Aorta (tissue), 5 donors: ENCODE measurements at regions not wholly inside any gene's neighbourhood (a gene's known extent, or its start where the extent isn't known, plus 50 kb on each side); places are given as distances from the start of the nearest gene placed in this dataset.

ENCODE experiments used
- ATAC-seq: fragments of 200-7000 bp; cut with Tn5 transposase; one replicate; pipeline ENCODE4 v1.9.1; 2022; ENCODE audit warnings: moderate library complexity; ENCODE audit not compliant: low FRiP score
- DNase-seq, 2 donors: peaks; one replicate each; pipeline ENCODE4 v3.0.0-alpha.2; 2020
- H3K27ac ChIP-seq, 2 donors: one replicate each; pipeline ENCODE4 v1.5.1; 2013; ENCODE audit warnings: low read length in 2 of 2, mild to moderate bottlenecking in 2 of 2, moderate library complexity in 2 of 2, control low read depth in 1 of 2, inconsistent platforms in 1 of 2, low read depth in 1 of 2
- H3K27me3 ChIP-seq, 2 donors: one replicate each; pipeline ENCODE4 v1.6.1; 2013; ENCODE audit warnings: control low read depth in 1 of 2, low read length in 1 of 2, mild to moderate bottlenecking in 1 of 2, moderate library complexity in 1 of 2; ENCODE audit not compliant: insufficient read depth in 2 of 2, control insufficient read depth in 1 of 2
- H3K36me3 ChIP-seq, 2 donors: one replicate each; pipeline ENCODE4 v1.6.1; 2013; ENCODE audit warnings: control low read depth in 1 of 2, low read length in 1 of 2, mild to moderate bottlenecking in 1 of 2; ENCODE audit not compliant: insufficient read depth in 2 of 2, control insufficient read depth in 1 of 2
- H3K4me1 ChIP-seq, 2 donors: one replicate each; pipeline ENCODE4 v1.6.1; 2013; ENCODE audit warnings: low read length in 2 of 2, control low read depth in 1 of 2, mild to moderate bottlenecking in 1 of 2, moderate library complexity in 1 of 2; ENCODE audit not compliant: insufficient read depth in 2 of 2, control insufficient read depth in 1 of 2
- H3K4me3 ChIP-seq, 2 donors: one replicate each; pipeline ENCODE4 v1.5.1; 2013; ENCODE audit warnings: low read length in 2 of 2, control low read depth in 1 of 2, mild to moderate bottlenecking in 1 of 2
- H3K9me3 ChIP-seq: one replicate; pipeline ENCODE4 v1.6.1; 2013; ENCODE audit warnings: mild to moderate bottlenecking, low read length; ENCODE audit not compliant: control insufficient read depth
- WGBS, 2 donors: extraction: QIAGEN DNeasy Blood & Tissue Kit; methylation state at CpG; one replicate each; pipeline ENCODE4 v1.1.7; 2013; 5-methylcytosine and 5-hydroxymethylcytosine counted together
- intact Hi-C, 2 donors: fragments of 100-400 bp; cut with DNase I; formaldehyde crosslinking; loops; one replicate each; pipeline versions ENCODE4 v1.14.2 to v1.15.0; 2022
- donor health status: healthy with polysubstance abuse.
- donor health status: Bipolar disorder and iron deficiency.
- donor health status: DM: no; HTN: no; CAD: no.
- donor health status: DM: no; HTN: no; CAD: no.
- donor health status: DM: yes; HTN: yes; CAD: no.

DNA sequence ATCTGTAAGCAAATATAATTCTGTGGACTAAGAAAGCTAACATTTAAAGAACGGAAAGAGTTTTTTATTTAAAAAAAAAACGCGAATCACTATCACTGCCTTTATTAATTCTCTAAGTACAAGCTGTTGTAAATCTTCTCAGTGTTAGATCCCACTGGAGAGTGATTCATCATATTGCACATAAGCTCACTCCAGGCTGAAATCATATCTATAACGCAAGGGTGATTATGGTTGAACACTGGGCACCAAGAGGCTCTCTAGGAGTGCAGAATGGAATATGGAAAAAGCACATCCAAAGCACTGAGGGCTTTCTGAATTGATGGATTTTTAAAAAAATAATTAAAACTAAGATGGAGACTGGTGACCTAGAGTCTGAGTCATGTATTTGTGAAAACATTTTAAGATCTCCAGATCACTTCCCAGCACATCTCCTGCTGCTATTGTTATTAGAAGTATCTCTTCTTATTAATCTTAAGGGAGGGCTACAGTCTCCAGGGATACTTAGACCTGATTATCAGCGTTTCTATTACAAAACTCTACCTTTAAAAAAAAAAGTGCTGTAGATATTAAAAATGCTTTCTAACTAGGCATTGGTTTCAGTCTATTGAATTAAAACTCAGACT lies 1106.8 kb downstream of the AACS start:
- no peak overlapping the region for H3K4me3 ChIP-seq
- intact Hi-C loops, result no loop called here
- no peak for ATAC-seq
- H3K27me3 ChIP-seq, result no peaks in the 10 kb centered on the region
- no peaks in the 10 kb centered on the region for H3K4me1 ChIP-seq
- H3K36me3 ChIP-seq, result no peaks in the 10 kb centered on the region
- H3K27ac ChIP-seq, result no peak overlapping the region
- H3K9me3 ChIP-seq, result no peaks in the 10 kb centered on the region
- WGBS, 2 donors, result 59 to 66% methylated on average over 5 of the region's 5 CpGs
- DNase-seq, result no peak

DNA sequence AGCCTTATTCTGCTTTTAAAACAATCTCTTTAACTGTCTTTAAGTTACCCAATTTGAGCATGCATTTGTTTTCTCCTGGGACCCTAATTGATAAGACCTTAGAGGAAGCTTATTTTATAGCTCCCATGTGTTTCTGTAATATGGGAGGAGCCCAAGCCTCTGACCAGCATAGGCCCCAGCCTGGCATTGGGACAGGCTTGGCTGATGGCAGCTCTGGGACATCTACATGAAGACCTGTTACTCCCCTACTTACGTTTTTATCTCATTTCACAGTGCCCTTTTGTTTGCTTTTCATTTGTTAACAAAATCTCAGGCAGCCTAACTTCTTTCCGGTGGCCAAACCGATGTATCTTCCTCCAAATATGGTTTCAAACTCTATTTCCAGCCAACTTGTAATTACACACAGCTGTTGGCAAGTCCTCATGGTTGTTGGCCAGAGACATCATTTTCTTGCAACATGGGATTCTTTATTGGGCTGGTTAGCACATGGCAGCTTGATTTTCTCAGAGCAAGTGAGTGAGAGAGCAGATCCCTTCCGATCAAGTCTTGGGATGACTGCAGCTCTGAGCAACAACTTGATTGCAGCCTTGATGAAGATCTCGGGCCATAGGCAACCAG lies 1117.5 kb downstream of the AACS start:
- no peak for ATAC-seq
- WGBS, 2 donors, result 16 to 22% methylated on average over 5 of the region's 5 CpGs

DNA sequence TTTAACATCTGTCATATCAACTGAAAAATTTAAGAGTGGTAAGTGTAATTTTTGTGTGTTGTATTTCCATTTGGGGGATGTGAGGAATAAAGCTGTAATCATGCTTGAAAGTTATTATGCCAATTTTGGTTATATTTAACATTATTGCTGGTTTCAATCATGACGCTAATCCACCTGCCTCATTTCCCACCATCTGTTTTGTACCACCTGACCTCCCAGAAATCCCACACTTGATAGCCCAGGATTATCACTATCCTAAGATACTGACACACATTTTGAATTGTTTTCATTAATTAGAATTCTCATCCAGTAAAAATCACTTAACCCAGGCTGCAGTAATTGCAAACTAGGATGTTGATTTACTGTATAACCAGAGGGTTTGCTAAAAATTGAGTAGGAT lies 1119.8 kb downstream of the AACS start:
- peaks cover 1% of the 10 kb centered on the region for H3K9me3 ChIP-seq
- H3K27ac ChIP-seq, result no peak overlapping the region
- no peaks in the 10 kb centered on the region for H3K4me1 ChIP-seq
- intact Hi-C loops, result no loop called here
- H3K27me3 ChIP-seq, result no peaks in the 10 kb centered on the region
- H3K36me3 ChIP-seq, result no peaks in the 10 kb centered on the region
- no peak for DNase-seq
- WGBS, 2 donors, result 90 to 98% methylated on average over 1 of the region's 1 CpG
- ATAC-seq, result no peak
- H3K4me3 ChIP-seq, result no peak overlapping the region

More for the DNA sequence above, 1117.5 kb downstream of the AACS start:
- Histone ChIP-seq H3K4me1 (no peaks in the 10 kb centered on the region), H3K36me3 (no peaks in the 10 kb centered on the region), H3K27me3 (peaks cover 0 to 3% of the 10 kb centered on the region in 2 donors), H3K4me3 (no peak overlapping the region), H3K9me3 (peaks cover 1% of the 10 kb centered on the region), H3K27ac (no peak overlapping the region)
- intact Hi-C loops, result no loop called here
- DNase-seq, result no peak

DNA sequence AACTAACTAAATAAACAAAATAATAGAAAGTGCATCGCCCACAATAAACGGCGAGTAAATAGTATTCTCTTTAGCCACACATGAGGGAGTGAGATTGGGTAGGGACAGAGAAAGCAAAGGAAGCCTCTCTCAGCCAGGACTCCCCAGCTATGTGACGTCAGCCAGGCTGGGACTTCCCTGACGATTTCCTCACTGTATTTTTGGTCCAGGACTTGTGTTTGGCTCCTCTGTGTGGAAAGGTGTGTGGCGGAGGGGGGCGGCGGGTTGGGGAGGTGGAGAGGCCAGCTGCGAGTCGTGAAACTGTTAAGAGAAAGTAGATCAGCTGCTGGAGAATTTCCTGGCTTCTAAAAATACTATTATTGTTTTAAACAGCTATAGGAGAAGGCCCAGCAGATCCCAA lies 1124.6 kb downstream of the AACS start:
- Histone ChIP-seq H3K27me3 (no peaks in the 10 kb centered on the region), H3K27ac (no peak overlapping the region), H3K9me3 (peaks cover 1% of the 10 kb centered on the region), H3K4me1 (no peaks in the 10 kb centered on the region), H3K36me3 (no peaks in the 10 kb centered on the region), H3K4me3 (no peak overlapping the region)
- no peak for DNase-seq
- ATAC-seq, result no peak
- intact Hi-C loops, result no loop called here
- 56 to 62% methylated on average over 10 of the region's 10 CpGs for WGBS, 2 donors

DNA sequence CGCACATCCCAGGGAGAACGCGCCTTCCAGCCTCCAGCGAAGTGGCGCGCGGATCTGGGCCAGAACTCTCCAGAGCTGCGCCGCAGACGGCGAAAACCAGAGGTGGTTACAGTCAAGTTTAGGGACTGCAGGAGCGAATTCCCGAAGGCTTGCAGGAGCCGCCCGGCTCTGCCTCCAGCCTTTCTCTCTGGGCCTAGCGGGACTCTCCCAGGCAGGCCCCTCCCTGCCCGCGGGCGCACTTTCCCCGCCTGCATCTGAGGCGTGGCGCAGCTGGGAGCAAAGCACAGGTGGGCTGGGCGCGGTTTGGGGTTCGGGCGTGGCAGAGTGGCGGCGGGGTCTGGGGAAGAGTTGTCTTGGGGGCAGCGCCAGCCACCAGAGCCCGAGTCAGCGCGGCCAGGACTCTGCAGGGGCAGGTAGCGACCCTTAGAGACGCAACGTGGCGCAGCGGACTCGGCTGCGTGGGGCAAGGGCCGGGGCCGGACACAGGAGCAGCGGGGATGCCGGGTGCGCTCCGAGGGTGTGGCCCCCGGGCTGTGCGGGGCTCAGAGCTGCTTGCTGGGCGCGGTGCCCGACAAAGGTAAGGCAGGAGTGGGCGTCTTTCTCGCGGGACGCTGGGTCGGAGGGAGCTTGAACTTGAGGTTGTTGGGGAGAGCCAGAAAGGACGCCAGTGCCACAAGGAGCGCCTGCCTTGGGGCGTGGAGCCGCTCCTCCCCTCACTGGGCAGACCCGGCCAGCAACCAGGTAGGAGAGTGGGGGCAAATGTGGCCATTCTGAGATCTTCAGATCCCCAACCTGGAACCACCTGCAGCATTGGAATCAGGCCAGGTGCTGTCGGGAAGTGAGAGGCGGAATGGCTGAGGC lies 1126.0 kb downstream of the AACS start:
- no peaks in the 10 kb centered on the region for H3K36me3 ChIP-seq
- DNase-seq, result no peak
- WGBS, 2 donors, result 5 to 7% methylated on average over 62 of the region's 62 CpGs
- peak; percentile 42 for ATAC-seq
- H3K9me3 ChIP-seq, result peaks cover 1% of the 10 kb centered on the region
- no peak overlapping the region for H3K27ac ChIP-seq
- H3K4me1 ChIP-seq, result no peaks in the 10 kb centered on the region
- intact Hi-C loops, result no loop called here
- no peak overlapping the region for H3K4me3 ChIP-seq
- H3K27me3 ChIP-seq, result no peaks in the 10 kb centered on the region

DNA sequence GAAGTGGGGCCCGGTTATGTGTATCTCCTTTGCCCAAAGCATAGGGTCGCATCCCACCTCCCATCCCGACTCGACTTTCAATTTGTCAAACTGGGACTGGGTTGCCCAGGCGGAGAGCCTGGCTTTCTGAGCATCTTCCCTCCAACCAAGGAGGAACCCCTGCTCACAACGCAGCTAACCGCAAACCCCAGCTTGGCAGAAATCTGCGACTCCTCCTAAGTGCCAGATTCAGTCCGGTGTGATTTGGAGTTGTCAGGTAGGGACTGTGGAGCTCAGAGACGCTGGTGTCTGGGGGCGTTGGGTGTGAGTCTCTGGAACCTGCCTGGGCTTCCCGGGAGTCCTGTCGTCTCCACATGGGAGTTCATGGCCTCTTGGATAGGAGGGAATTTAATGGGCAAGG lies 1126.7 kb downstream of the AACS start:
- Histone ChIP-seq H3K4me1 (no peaks in the 10 kb centered on the region), H3K27me3 (no peaks in the 10 kb centered on the region), H3K4me3 (no peak overlapping the region), H3K27ac (no peak overlapping the region), H3K9me3 (peaks cover 1% of the 10 kb centered on the region), H3K36me3 (no peaks in the 10 kb centered on the region)
- DNase-seq (no peak), ATAC-seq (no peak)
- 79 to 83% methylated on average over 13 of the region's 13 CpGs for WGBS, 2 donors
- intact Hi-C loops, result no loop called here

DNA sequence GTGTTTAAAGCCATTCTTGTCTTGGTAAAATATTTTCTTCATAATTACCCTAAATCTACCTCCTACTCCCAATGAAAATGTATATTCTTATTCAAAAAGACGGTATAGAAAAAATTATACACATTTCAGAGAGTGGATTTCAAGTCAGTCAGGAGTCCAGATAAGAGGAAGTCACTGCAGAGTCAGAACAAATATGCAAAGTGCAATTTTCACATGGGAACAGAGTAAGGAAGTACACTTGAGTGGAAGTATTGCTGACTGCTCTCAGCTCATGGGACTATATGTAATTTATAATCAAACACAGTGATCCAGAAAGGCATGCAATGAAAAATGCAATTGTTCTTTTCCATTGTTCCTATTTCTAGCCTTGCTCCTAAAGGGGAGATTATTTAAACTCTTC lies 1128.0 kb downstream of the AACS start:
- intact Hi-C loops, result no loop called here
- DNase-seq (no peak), ATAC-seq (no peak)
- H3K4me3 ChIP-seq, result no peak overlapping the region
- 33 to 47% methylated on average over 1 of the region's 1 CpG for WGBS, 2 donors
- H3K27ac ChIP-seq, result no peak overlapping the region
- H3K9me3 ChIP-seq, result no peaks in the 10 kb centered on the region
- no peaks in the 10 kb centered on the region for H3K27me3 ChIP-seq
- H3K4me1 ChIP-seq, result no peaks in the 10 kb centered on the region
- no peaks in the 10 kb centered on the region for H3K36me3 ChIP-seq

DNA sequence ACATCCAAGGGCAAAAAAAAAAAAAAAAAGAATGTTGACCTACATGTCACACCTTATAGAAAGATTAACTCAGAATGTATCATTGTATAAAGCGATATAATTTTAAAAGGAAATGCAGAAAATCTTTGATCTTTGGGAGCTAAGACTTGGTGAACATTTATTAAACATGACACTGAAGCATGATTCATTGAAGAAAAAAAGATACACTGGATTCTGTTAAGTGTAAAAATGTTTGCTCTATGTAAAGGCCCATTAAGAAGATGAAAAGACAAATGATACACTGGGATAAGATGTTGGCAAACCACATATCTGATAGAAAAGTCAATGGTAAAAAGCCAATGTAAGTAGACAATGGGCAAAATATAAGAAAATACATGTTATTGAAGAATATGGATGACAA lies 1131.0 kb downstream of the AACS start:
- WGBS, 2 donors, result 94 to 97% methylated on average over 1 of the region's 1 CpG
- Histone ChIP-seq H3K36me3 (no peaks in the 10 kb centered on the region), H3K27ac (no peak overlapping the region), H3K4me3 (no peak overlapping the region), H3K4me1 (no peaks in the 10 kb centered on the region), H3K9me3 (no peaks in the 10 kb centered on the region), H3K27me3 (no peaks in the 10 kb centered on the region)
- ATAC-seq, result no peak
- DNase-seq, result no peak
- intact Hi-C loops, result no loop called here

DNA sequence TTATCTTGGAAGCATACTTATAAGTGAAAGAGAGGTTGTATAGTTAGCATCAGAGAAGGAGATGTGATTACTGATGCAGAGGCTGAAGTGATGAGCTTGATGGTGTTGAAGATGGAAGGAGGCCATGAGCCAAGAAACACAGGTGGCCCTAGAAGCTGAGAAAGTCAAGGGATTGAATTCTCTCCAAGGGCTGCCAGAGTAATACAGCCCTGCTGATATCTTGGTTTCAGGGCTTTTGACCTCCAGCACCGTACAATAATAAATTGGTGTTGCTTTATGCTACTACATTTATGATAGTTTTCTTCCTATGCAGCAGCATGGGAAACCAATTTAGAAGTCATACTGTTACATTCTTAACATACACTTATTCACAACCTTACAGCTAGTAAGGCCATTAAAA lies 1133.3 kb downstream of the AACS start:
- no peaks in the 10 kb centered on the region for H3K4me1 ChIP-seq
- ATAC-seq (no peak), DNase-seq (no peak)
- 52 to 64% methylated on average over 1 of the region's 1 CpG for WGBS, 2 donors
- no peaks in the 10 kb centered on the region for H3K9me3 ChIP-seq
- intact Hi-C loops, result no loop called here
- no peaks in the 10 kb centered on the region for H3K36me3 ChIP-seq
- H3K4me3 ChIP-seq, result no peak overlapping the region
- no peaks in the 10 kb centered on the region for H3K27me3 ChIP-seq
- no peak overlapping the region for H3K27ac ChIP-seq
